ENCODE measurements at regions not wholly inside any gene's neighbourhood (a gene's known extent, or its start where the extent isn't known, plus 50 kb on each side); places are given as distances from the start of the nearest gene placed in this dataset.
"Not testable (repeated sequence)": the region's sequence is repeated elsewhere in the genome, so short reads cannot be mapped to it uniquely, and the experiment has no call there.

DNA sequence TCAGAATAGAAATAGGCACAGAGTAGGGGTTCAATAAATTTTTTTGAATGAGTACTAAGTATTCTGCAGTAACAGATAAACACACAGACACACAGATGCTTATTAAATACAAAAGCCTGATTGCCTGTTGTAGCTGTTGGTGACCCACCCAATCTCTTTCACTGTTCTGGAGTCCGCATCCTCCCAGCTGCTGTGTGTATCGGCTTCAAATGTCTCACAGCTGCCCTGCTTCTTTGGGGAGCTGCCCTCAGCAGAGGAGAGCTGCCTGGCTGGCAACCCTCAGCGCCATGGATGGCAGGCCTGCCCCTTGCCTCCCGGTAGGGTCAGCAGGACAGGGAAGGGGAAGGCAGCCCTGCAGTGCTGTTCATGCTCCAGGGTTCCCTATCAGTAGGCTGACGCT, 50.5 kb upstream of the PRNP start:
- no peak for DNase-seq (ENCODE audit: low read depth in 3 of 3)

DNA sequence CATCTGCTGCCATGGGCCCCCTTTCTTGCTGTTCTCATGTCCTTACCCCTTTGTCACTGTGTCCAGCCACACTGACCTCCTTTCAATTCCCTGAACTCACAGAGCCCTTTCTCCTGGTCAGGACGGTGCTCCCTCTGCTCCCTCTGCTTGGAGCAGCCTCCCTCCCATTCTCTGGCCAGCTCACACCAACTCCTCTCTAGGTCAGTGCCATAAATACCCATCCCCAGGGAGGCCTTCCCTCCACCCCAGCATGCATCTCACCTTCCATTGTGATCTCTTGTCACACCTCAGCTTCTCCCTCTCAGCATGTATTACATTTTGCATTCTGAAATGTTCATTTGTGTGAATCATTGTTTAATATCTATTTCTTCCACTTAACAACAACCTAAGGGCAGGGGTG, 50.9 kb upstream of the PRNP start:
- DNase-seq (ENCODE audit: low read depth in 3 of 3), result no peak

- DNase-seq (ENCODE audit: low read depth in 3 of 3), result no peak
Measured at GRCh38 chr20:4633780-4634179, 52.5 kb upstream of the PRNP start.

DNA sequence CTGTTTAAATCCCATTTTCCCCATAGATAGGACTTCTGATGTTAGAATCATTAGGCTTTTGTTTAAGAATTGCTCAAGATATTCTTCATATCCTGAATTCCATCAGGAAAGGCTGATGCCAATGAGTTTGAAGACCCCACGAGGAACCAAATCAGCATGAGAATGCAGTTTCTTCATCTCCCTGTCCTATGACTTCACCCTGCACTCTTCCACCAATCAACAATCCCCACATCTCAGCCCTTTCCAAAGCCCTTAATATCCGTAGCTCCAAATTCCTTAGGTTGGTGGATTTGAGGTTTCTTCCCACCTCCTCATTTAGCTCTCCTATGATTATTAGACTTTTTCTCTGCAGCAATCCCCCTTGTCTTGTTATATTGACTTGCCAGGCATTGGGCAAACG, 52.9 kb upstream of the PRNP start:
- DNase-seq (ENCODE audit: low read depth in 3 of 3), result no peak

DNA sequence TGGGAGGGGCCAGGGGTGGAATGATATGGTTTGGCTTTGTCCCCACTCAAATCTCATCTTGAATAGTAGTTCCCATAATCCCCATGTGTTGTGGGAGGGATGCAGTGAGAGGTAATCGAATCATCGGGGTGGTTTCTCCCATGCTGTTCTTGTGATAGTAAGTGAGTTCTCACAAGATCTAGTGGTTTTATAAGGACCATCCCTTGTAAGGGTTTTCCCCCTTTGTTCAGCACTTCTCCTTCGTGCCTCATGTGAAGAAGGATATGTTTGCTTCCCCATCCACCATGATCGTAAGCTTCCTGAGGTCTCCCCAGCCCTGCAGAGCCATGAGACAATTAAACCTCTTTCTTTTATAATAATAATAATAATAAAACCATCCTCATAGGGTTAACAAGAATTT, 53.4 kb upstream of the PRNP start:
- no peak for DNase-seq (ENCODE audit: low read depth in 3 of 3)

GRCh38 chr20:4626228-4626627, 60.0 kb upstream of the PRNP start:
- DNase-seq (ENCODE audit: low read depth in 3 of 3), result no peak

- no peak for DNase-seq (ENCODE audit: low read depth in 3 of 3)
Measured at GRCh38 chr20:4625687-4626086, 60.6 kb upstream of the PRNP start.

- DNase-seq (ENCODE audit: low read depth in 3 of 3), result not testable (repeated sequence)
Measured at GRCh38 chr20:4624675-4625336, 61.5 kb upstream of the PRNP start.

DNA sequence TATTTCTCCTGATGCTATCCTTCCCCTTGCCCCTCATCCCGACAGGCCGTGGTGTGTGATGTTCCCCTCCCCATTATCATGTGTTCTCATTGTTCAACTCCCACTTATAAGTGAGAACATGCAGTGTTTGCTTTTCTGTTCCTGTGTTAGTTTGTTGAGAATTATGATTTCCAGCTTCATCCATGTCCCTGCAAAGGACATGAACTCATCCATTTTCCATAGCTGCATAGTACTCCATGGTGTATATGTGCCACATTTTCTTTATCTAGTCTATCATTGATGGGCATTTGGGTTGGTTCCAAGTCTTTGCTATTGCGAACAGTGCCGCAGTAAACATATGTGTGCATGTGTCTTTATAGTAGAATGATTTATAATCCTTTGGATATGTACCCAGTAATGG, 67.1 kb upstream of the PRNP start:
- DNase-seq (ENCODE audit: low read depth in 3 of 3), result not testable (repeated sequence)

GRCh38 chr20:4617484-4617883, 68.8 kb upstream of the PRNP start:
- DNase-seq (ENCODE audit: low read depth in 3 of 3), result no peak

GRCh38 chr20:4617019-4617418, 69.2 kb upstream of the PRNP start:
- no peak for DNase-seq (ENCODE audit: low read depth in 3 of 3)

DNA sequence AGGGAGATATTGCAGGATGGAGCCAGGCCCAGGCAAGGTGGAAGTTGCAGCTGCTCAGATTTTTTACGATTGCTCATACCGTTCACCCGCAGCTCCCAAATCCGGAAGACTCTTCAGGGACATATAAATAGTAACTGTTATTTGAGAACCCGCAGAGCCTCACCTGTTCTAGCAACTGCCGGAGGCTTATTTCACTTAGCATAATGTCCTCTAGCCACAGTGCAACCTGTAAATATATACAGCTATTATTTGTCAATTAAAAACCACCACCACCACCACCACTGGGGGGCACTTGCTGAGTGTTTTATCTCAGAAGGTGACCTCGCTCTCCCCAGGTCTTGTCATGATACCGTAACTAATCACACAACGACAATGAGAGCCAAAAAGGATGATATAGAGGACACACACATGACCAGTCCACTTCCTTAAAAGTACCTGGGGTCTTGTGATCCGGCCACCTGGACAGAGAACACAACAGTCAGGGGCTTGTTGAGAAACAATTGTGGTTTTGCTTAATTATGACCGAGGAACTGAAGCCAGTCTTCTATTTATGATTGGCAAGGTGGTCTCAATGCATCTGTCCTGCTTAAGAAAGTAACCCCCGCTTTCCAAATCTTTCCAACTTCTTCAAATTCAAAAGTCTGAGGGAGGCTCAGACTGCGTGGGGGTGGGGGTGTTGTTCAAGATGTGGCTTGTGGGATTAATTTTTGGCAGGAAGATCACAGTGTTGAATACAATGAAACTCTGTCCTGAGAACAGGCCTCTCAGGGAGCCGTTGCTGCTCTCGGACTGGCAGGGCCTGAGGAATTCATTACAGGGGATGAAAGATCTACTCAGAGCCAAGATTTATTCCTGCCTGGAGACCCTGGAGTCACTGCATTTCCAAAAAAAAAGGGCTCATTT, 72.3 kb upstream of the PRNP start:
- DNase-seq (ENCODE audit: low read depth in 3 of 3), result peak; percentile 33 to 55 (median 41)

DNA sequence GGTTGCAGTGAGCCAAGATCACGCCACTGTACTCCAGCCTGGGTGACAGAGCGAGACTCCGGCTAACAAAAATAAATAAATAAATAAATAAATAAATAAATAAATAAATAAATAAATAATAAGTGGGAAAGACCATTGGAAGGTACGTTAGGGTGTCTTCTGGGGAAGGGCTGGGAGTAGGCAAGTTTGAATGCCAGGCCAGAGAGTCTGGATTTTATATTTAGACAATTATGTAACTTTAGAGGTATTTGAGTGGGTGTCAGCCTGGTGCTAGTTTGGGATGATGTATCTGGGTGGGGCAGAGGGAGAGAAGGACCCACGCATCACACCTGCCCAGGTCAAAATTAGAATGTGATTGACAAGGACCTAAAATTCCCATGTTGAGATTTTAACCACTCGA, 73.1 kb upstream of the PRNP start:
- no peak for DNase-seq (ENCODE audit: low read depth in 3 of 3)

DNA sequence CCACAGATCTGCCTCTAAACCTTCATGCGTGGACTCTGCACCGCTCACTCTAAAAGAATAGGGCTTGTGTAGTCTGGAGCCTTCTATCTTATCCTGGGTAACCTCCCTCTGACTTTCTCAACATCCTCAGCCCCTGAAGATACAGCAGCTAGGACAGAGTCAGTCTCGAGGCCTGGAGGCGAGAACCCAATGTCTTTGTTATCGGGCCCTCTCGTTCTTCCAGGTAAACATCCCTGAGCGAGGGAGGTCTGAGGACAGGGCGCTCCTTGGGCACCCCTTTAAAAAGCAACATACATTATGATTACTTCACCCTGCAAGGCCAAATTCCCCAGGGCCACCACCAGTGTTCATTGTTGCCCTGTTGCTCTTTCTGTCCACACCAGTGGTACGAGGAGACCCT, 75.4 kb upstream of the PRNP start:
- DNase-seq (ENCODE audit: low read depth in 3 of 3), result no peak

DNA sequence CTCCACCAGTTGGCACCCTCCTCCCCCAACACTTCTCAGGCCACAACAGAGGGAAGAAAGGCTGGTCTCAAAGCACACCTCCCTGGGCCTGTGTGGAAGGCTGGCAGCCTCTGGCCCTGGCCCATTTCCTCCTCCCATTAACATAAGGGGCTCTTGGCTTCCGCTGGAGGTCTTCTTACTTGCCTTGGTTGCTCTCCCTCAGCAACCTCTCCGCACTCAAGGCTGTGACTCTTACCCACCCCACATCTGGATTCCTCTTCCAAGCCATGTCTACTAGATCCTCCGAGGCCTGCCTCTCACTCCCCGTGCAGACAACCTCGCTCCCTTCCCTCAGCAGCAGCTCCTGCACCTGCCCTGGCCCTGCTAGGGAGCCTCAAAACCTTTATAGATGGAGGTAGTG, 76.7 kb upstream of the PRNP start:
- DNase-seq (ENCODE audit: low read depth in 3 of 3), result no peak

GRCh38 chr20:4608861-4609260, 77.4 kb upstream of the PRNP start:
- no peak for DNase-seq (ENCODE audit: low read depth in 3 of 3)

DNA sequence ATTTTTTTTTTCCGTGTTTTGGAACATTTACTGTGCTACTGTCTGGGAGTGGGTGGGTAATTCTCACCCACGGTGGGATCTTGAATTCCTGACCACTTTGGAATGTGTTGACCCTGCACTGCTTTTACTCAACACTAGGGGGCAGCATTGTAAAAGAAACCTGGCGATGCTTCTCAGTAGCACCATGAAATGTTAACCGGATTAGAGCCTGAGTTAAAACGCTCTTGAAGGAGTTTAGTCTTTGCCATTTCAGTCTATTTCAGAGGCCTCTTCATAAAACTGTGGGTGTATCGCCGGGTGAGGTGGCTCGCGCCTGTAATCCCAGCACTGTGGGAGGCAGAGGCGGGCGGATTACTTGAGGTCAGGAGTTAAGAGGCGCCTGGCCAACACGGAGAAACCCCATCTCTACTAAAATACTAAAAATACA, 79.0 kb upstream of the PRNP start:
- DNase-seq (ENCODE audit: low read depth in 3 of 3), result peak; percentile 10 to 40 (median 16)

DNA sequence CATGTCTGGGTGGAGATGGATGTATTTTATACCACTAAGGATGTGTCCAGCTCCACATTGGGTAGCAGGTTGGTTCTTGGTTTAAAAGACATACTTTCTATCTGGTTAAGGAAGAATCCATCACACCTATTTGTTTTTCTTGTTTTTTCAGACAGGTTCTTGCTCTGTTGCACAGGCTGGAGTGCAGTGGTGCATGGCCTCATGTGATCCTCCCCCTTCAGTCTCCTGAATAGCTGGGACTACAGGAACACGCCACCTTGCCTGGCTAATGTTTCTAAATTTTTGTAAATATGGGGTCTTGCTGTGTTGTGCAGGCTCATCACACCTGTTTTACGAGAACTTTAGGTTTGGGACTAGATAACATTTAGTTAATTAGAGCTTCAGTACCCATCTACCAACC, 80.2 kb upstream of the PRNP start:
- DNase-seq (ENCODE audit: low read depth in 3 of 3), result no peak

GRCh38 chr20:4605166-4605565, 81.1 kb upstream of the PRNP start:
- DNase-seq (ENCODE audit: low read depth in 3 of 3), result no peak

DNA sequence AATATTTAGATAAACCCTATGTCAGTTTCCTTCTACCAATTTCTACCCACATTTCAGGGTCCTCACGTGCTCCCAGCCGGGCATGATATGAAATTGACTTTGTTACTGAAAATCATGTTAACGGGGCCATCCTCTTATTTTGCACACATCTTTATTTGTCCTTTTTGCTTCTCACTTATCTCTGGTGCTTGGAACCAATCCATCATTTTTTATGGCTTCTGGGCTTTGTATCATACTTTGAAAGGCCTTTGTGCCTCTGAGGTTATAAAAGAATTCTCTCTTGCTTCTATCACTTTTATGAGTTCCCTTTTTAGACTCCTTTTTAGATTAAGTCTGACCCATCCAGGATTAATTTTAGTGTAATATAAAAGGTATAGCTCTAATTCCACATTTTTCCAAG, 81.7 kb upstream of the PRNP start:
- DNase-seq (ENCODE audit: low read depth in 3 of 3), result no peak

GRCh38 chr20:4603724-4604123, 82.5 kb upstream of the PRNP start:
- no peak for DNase-seq (ENCODE audit: low read depth in 3 of 3)

GRCh38 chr20:4602297-4602631, 84.0 kb upstream of the PRNP start:
- no peak for DNase-seq (ENCODE audit: low read depth in 3 of 3)

DNA sequence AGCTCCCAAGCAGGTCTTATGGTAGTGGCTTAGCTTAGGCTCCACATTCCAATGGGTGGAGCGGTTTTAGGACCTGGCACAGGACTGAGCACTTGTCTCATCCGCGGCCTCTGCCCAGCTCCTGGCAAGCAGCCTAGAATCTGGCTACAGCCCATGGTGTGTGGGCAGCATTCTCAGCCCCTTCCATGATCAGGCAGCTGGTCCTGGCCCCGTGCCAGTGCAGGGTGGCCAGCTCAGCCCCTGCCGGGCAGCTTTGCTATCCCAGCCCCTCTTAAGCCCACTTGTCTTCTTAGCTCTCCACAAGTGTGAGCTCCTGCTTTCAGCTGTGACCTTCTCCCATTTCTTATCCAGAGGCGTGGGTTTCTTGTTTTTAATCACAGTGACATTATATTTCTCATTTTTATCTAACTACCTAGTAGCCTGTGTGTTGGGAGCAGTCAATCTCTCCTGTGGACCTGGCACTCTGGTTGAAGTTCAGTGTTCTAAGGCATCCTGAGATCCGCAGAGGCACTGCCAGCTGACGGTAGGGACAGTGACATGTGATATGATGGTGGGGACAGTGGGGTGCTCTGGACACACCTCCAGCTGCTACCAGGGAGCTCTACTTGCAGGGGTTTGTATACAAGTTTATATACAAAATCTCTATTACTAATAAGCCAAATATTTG, 84.5 kb upstream of the PRNP start:
- no peak for DNase-seq (ENCODE audit: low read depth in 3 of 3)
